22Rv1 (cell line): ENCODE measurements at regions not wholly inside any gene's neighbourhood (a gene's known extent, or its start where the extent isn't known, plus 50 kb on each side); places are given as distances from the start of the nearest gene placed in this dataset.
"Not testable (repeated sequence)": the region's sequence is repeated elsewhere in the genome, so short reads cannot be mapped to it uniquely, and the experiment has no call there.

Experiments used
- H3K27ac ChIP-seq: fragments of 450-650 bp; 2 replicates; pipeline ENCODE4 v1.5.1; 2017
- CTCF ChIP-seq: fragments of 450-650 bp; IDR thresholded peaks from 2 replicates; pipeline ENCODE4 v1.5.1; 2017; ENCODE audit warnings: mild to moderate bottlenecking
- ZFX ChIP-seq: fragments of 450-650 bp; IDR thresholded peaks from 2 replicates; pipeline ENCODE4 v1.6.1; 2017; ENCODE audit warnings: antibody characterized with exemption, borderline replicate concordance

DNA sequence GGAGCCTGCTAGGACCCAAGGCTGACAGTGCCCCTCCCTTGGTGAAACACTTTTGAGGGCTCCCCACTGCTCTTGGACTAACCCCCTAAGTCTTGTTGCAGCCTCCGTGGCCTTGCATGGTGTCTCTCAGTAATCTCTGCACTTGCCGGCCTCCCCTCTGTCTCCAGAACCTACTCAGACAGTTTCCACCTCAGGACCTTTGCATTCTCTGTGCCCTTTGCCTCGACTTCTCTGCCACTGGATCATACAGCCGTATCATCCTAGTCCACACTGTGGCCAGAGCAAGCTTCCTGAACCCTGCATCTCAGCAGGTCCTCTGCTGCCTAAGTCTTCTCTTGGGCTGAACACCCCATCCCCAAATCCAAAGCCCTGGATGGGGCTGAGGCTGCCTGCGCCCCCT lies 152.0 kb upstream of the PTPN1 start:
- no peak for TF ChIP-seq ZFX
- no peak for TF ChIP-seq CTCF
- no peak overlapping the region for H3K27ac ChIP-seq

DNA sequence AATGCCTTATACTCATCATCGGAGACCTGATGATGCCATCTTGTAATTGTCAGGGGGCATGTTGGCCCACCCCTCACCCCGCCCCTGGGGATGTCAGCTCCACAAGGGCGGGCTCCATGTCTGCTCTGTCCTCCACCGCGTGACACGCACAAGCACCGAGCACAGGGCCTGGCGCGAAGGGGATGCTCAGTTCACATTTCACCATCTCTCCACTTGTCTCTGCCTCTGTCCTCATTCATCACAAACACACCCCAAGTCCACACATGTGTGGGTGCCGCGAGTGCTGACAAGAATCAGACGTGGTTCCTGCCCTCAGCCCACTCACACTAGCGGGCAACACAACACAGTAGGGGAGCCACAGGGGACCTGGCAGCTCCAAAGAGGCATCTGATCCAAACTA lies 151.2 kb upstream of the PTPN1 start:
- H3K27ac ChIP-seq, result no peak overlapping the region
- TF ChIP-seq CTCF (no peak), ZFX (no peak)

DNA sequence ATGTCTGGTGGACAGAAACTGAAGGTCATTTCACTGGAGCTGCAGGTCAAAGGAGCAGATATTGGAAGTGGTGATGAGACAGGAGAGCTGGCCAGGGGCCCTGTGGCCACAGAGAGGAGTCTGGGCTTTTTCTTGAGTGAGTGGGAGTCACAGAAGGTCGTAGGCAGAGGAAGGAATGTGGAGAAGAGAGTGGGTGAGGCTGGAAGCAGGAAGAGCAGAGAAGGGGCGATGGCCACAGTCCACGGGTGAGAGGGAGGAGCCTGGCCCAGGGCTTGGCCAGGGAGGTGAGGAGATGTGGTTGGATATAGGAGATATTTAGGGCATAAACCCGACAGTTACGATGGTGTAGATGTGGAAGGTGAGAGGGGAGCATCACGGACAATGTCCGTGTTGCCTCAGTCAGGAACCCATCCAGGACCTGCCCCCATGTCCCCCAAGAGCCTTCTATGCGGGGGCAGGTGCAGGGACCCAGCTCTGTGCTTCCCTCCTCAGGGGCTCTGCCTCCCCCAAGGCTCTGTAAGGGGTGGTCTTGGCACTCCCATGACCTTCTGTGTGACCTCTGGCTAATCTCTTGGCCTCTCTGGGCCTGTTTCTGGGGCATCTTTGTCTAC lies 150.5 kb upstream of the PTPN1 start:
- TF ChIP-seq CTCF (no peak), ZFX (no peak)
- H3K27ac ChIP-seq, result no peak overlapping the region

- no peak for TF ChIP-seq CTCF
- no peak for TF ChIP-seq ZFX
Measured at GRCh38 chr20:50360218-50360672, 149.9 kb upstream of the PTPN1 start.

GRCh38 chr20:50360921-50361320 lies 149.3 kb upstream of the PTPN1 start:
- TF ChIP-seq ZFX, result no peak
- no peak for TF ChIP-seq CTCF
- no peak overlapping the region for H3K27ac ChIP-seq

More at GRCh38 chr20:50360218-50360672, 149.9 kb upstream of the PTPN1 start:
- no peak overlapping the region for H3K27ac ChIP-seq

DNA sequence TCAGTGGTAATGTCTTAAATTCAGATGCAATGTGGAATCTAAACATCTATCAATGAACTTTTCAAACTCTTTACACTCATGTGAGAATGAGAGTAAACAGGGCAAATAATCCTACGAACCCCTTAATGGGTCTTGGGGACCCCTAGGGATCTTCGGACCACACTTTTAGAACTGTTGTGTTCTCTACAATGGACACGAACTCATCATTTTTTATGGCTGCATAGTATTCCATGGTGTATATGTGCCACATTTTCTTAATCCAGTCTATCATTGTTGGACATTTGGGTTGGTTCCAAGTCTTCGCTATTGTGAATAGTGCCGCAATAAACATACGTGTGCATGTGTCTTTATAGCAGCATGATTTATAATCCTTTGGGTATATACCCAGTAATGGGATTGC lies 148.0 kb upstream of the PTPN1 start:
- not testable (repeated sequence) for H3K27ac ChIP-seq

DNA sequence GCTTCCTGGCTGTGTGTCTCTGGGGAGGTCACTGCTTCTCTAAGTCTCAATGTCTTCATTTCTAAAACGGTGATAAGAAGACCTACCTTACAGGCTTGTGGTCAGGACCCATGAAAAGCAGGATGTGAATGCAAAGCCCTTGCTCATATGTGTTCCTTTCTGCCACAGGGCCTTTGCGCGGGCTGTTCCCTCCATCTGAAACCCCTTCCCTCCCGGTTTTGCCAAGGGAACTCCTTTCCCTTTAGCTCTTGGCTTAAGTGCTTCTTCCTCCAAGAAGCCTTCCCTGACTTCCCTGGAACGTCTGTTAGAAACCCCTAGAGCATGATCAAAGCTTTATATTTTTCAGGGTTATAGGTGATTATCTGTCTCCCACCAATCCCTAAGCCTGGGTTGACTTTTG lies 147.2 kb upstream of the PTPN1 start:
- no peak overlapping the region for H3K27ac ChIP-seq
- TF ChIP-seq CTCF (no peak), ZFX (no peak)

DNA sequence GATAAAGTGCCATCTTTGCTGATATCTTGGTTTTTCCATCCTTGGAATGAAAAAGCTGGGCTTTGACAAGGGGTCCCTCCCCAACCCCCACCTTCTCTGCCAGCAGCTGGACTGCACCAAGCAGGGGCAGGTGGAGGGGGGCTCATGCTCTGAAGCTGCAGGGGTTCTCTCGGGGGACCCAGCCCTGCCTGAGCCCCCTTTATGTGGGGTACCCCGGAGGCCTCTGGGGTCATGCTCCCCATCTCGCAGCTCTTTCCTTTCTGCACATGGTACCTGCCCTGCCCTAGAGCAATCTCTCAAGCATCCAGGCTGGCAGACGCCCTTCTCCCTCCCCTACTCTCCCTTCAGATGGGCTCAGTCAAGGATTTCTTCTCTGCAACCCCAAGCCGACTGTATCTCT lies 146.7 kb upstream of the PTPN1 start:
- no peak overlapping the region for H3K27ac ChIP-seq
- no peak for TF ChIP-seq CTCF
